ENCODE measurements at regions not wholly inside any gene's neighbourhood (a gene's known extent, or its start where the extent isn't known, plus 50 kb on each side); places are given as distances from the start of the nearest gene placed in this dataset.
"Not testable (repeated sequence)": the region's sequence is repeated elsewhere in the genome, so short reads cannot be mapped to it uniquely, and the experiment has no call there.

DNA sequence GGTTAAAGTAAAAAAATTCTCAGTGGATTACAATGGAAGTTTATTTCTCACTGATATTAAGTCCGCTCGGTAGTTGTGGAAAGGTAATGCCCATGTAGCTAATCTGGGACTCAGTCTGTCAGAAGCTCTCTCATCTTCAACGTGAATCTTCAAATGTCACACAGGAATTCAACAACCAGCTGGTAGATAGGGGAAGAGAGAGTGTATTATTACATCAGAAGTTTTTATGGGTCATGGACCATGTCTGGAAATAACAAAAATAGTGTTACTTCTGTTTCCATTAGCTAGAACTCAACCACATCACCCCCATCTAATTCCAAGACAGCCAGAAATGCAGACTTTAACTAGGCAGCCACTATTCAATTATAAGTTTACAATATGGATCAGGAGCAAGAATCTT is 506.1 kb upstream of the HTR2C start:
- DNase-seq, result no peak

- no peak for DNase-seq
These were observed 508.7 kb upstream of the HTR2C start for GRCh38 chrX:114075073-114075673.

- DNase-seq, result no peak
These were observed 510.0 kb upstream of the HTR2C start for GRCh38 chrX:114073926-114074325.

DNA sequence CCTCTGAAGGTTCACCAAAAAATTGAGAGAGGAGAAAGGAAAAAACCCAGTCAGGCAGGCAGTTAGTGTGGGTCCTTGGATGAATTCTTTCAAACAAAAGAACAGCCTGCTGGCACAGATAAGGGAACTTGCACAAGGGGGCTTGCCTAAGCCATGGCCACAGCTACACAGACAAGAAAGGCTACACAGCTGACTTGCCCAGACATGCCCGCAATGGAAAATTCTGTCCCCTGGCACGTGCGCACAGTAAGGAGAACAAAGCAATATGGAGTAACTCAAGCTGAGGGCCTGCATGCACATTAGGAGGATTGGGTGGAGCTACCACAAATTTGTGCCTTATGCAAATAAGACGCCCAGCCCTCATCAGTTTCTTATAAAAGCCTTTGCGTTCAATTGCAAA is 512.5 kb upstream of the HTR2C start:
- no peak for DNase-seq

DNA sequence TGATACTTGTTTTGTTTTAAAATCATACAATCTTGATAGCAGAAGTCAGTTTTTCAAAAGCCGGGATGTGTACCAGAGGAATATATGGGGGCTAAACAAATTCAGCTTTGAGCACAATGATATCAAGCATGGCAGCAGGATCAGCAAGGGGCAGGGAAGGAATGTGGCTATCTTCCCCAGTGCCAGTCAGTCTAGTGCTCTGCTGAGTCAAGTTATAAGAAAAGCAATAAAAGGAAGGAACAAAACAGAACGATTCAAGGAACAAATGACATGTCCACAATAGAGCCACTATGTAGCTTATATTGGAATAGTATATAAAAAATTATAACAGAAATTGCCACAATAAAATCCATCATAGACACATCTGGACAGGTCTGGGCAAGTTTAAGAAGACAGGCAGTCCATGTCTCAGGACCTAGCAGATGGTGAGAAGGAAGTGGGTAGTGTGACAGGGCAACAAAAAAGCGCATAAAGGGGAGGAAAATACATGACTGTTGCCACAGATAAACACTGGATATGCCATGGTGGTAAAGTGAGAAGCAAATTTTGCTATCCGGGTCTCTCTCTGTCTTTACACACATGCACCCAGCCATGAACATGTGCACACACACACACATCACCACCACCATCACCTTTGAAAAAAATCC is 518.2 kb upstream of the HTR2C start:
- no peak for DNase-seq

- DNase-seq, result no peak
These were observed 522.7 kb upstream of the HTR2C start for GRCh38 chrX:114061226-114061625.

DNA sequence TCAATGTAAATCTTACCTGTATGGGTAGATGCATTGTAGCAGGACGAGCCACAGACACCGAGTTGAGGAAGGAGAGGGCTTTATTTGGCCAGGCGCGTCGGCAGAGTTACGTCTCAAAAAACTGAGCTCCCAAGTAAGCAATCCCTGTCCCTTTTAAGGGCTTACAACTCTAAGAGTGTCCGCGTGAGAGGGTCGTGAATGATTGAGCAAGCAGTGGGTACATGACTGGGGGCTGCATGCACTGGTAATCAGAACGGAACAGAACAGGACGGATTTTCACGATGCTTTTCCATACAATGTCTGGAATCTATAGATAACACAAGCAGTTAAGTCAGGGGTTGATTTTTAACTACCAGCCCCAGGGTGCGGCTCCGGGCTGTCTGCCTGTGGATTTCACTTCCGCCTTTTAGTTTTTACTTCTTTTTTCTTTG is 524.9 kb upstream of the HTR2C start:
- DNase-seq, result no peak

DNA sequence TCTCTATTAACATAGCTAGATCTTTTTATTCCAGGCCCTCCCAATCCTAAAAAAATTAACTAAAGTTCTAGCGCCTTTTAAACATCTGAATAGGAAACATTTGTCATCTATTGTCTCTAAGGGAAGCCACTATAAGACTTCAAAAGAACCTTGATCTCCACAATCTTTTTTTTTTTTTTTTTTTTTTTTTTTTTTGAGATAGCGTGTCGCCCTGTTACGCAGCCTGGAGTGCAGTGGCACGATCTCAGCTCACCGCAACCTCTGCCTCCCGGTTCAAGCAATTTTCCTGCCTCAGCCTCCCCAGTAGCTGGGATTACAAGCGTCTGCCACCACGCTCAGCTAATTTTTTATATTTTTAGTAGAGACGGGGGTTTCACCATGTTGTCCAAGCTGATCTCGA is 526.5 kb upstream of the HTR2C start:
- not testable (repeated sequence) for DNase-seq

GRCh38 chrX:114051667-114052315 is 532.1 kb upstream of the HTR2C start:
- no peak for DNase-seq

GRCh38 chrX:114050075-114050796 is 533.6 kb upstream of the HTR2C start:
- no peak for DNase-seq

GRCh38 chrX:114049063-114049462 is 534.8 kb upstream of the HTR2C start:
- DNase-seq, result no peak

DNA sequence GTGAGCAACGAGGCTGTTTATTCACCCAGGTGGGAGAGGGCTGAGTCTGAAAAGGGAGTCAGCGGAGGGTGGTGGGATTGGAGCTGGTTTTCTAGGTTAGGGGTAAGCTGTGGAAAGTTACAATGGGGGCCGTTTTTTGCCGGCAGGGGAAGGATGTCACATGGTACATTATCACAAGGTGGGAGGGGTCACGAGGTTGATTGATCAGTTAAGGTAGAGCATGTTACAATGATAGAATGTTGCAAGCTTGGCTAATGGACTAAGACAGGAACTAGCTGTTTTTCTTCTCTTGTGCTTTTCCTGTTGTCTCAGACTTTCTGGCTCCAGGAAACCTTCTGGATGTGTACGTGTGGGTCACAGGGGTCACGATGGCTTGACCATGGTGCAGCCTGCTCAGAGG is 536.3 kb upstream of the HTR2C start:
- DNase-seq, result no peak

- DNase-seq, result no peak
These were observed 537.1 kb upstream of the HTR2C start for GRCh38 chrX:114046695-114047279.

DNA sequence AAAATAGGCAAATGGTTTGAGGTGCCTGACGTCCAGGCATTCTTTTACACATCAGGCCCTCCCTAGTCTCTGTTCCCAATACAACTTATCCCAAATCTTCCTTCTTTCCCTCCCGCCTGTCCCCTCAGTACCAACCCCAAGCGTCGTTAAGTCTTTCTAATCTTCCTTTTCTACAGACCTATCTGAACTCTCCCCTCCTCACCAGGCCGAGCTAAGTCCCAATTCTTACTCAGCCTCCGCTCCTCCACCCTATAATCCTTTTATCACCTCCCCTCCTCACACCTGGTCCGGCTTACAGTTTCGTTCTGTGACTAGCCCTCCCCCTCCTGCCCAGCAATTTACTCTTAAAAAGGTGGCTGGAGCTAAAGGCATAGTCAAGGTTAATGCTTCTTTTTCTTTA is 542.4 kb upstream of the HTR2C start:
- DNase-seq, result not testable (repeated sequence)

DNA sequence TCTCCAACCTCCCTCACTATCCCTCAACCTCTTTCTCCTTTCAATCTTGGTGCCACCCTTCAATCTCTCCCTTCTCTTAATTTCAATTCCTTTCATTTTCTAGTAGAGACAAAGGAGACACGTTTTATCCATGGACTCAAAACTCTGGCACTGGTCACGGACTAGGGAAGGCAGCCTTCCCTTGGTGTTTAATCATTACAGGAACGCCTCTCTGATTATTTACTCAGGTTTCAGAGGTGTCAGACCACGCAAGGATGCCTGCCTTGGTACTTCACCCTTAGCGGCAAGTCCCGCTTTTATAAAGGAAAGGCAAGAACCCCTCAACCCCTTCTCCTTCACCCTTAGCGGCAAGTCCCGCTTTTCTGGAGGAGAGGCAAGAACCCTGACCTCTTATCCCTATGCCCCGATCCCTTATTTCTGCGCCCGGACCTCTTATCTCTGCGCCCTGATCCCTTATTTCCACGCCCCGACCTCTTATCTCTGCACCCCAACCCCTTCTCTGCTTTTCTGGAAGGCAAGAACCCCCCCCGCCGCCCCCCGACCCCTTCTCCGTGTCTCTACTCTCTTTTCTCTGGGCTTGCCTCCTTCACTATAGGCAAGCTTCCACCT is 543.1 kb upstream of the HTR2C start:
- not testable (repeated sequence) for DNase-seq

DNA sequence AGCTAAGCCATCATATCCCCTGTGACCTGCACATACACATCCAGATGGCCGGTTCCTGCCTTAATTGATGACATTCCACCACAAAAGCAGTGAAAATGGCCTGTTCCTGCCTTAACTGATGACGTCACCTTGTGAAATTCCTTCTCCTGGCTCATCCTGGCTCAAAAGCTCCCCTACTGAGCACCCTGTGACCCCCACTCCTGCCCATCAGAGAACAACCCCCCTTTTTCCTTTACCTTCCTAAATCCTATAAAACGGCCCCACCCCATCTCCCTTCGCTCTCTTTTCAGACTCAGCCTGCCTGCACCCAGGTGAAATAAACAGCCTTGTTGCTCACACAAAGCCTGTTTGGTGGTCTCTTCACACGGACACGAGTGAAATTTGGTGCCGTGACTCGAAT is 543.8 kb upstream of the HTR2C start:
- DNase-seq, result not testable (repeated sequence)

- no peak for DNase-seq
These were observed 545.5 kb upstream of the HTR2C start for GRCh38 chrX:114038358-114038757.

DNA sequence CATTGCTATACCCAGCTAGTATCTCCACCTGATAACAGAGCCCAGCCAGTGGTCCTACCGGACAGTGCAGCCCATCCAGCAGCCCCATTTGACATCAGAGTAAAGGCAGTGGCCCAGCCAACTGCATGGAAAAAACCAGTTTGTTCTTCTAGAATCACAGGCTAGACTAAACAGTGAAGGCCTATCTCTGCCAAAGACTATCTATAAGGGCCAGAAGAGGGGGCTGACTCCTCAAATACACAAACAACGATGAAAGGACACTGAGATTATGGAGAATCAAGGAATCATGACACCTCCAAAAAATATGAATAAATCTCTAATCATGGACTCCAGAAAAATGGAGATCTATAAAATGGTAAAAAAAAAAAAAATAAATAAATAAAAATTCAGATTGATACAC is 546.4 kb upstream of the HTR2C start:
- DNase-seq, result no peak

GRCh38 chrX:114028907-114029662 is 554.8 kb upstream of the HTR2C start:
- no peak for DNase-seq

- DNase-seq, result no peak
These were observed 566.8 kb upstream of the HTR2C start for GRCh38 chrX:114017086-114017485.

DNA sequence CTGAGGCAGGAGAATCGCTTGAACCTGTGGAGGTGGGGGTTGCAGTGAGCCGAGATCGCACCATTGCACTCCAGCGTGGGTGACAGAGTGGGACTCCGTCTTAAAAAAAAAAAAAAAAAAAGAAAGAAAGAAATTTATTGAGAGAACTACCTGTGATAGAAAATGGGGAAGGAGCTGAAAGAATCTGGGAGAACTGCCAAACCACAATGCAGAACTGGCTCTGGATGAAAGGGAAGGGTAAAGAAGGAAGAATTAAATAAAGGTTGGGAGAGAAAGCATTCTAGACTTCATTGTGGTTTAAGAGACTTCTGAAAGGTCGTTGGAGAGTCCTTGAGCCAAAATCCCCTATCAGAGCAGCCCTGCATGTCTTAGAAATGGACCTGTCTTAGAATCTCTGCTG is 567.9 kb upstream of the HTR2C start:
- DNase-seq, result no peak

- DNase-seq, result no peak
These were observed 577.2 kb upstream of the HTR2C start for GRCh38 chrX:114006664-114007063.
